HG03108 (cell line): ENCODE measurements at regions not wholly inside any gene's neighbourhood (a gene's known extent, or its start where the extent isn't known, plus 50 kb on each side); places are given as distances from the start of the nearest gene placed in this dataset.

ENCODE experiments used
- ATAC-seq: cut with Tn5 transposase; IDR thresholded peaks from one replicate; pipeline ENCODE4 v1.9.1; 2021; ENCODE audit warnings: moderate library complexity; ENCODE audit not compliant: unreplicated experiment

DNA sequence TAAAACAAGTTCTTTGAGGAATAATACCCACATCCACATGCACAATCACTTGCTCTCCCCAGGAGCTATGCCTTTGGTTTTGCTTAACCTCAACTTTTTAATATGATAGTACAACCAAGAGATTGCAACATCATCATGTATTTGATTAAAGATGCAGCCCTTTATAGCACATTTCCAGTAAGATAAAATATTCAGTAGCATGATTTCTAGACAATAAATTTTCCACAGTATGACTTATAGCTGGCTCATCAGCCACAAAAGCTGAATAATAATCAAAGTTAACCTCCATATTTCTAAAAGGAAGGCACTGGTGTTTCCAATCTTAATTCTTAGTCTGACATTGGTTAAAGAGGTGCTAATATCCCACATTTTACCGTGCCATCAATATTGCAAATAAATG lies 622.5 kb downstream of the TBL1XR1 start:
- no peak for ATAC-seq

GRCh38 chr3:176571926-176572325 lies 625.4 kb downstream of the TBL1XR1 start:
- ATAC-seq: no peak

DNA sequence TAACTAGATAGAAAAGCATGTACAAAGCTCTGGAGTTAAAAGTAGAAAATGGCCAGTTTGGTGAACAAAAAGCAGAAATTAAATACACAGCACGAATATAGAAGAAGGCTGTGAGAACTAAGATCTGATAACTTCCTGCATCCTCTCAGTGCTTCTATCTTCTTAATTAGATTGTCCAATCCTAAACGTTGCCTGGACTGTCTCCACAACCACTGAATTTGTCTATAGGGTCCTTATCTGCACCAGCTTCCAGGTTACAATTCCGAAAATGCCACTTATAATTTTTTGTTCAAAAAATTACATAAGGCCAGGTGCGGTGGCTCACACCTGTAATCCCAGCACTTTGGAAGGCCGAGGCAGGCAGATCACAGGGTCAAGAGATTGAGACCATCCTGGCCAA lies 626.3 kb downstream of the TBL1XR1 start:
- ATAC-seq: no peak

- no peak for ATAC-seq
These were observed 629.1 kb downstream of the TBL1XR1 start for GRCh38 chr3:176568189-176568588.

- no peak for ATAC-seq
These were observed 630.5 kb downstream of the TBL1XR1 start for GRCh38 chr3:176566757-176567156.

GRCh38 chr3:176562331-176562730 lies 635.0 kb downstream of the TBL1XR1 start:
- ATAC-seq: no peak

DNA sequence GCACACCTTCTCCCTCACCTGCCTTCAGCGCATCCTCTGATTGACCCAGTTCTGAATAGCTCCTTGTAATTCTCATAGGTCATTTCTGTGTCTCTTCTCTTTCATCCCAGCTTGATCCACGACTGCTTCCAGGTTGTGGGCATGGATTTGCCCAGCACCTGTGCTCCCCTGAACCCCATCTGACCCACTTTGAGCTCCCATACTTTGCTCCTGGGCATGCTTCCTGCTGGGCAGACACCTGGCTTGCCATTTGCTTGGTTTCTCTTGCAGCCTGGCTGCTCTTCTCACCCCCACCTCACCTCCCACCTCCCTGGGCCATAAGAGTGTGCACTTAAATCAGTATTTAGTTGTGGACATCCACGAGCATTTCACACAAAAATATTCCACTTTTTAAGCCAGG lies 635.5 kb downstream of the TBL1XR1 start:
- ATAC-seq: no peak

GRCh38 chr3:176554791-176555654 lies 642.3 kb downstream of the TBL1XR1 start:
- no peak for ATAC-seq

DNA sequence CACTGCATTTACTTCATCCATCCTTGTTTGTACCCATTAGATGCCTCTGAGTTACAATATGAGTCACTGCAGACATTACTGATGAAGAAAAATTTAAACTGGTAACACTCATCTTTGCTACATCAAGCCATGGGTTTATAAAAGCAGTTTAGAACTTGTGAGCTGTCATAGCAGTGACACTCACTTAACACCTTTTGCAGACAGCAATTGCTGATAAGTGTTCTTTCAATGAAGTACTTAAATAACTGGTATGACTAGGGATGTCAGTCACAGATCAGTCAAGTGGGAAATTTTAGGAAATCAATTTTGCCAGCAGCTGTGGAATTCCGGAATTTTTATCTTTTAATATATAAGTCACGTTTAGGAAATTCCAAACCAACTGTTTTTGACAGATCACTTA lies 643.0 kb downstream of the TBL1XR1 start:
- ATAC-seq: no peak

GRCh38 chr3:176526942-176527341 lies 670.3 kb downstream of the TBL1XR1 start:
- no peak for ATAC-seq

GRCh38 chr3:176526225-176526624 lies 671.1 kb downstream of the TBL1XR1 start:
- ATAC-seq: no peak

DNA sequence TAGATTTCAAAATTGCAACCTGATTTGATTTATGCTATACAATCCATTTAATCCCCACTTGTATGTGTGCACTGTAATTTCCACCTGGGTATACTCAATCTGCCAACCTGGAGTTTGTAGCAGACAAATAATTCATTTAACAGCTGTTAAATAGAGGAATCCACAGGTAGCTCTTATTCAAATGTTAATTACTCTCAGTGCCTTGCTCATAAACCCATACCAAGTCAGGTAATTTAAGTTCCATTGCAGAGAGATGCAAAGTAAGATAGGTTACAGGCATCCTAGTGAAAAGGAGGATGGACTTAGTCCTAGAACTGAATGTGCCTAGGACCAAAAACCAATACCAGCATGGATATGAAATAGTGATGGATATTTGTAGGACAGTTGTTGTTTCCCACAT lies 674.2 kb downstream of the TBL1XR1 start:
- ATAC-seq: no peak

- no peak for ATAC-seq
These were observed 674.8 kb downstream of the TBL1XR1 start for GRCh38 chr3:176522436-176522835.

- no peak for ATAC-seq
These were observed 675.6 kb downstream of the TBL1XR1 start for GRCh38 chr3:176521531-176522175.

DNA sequence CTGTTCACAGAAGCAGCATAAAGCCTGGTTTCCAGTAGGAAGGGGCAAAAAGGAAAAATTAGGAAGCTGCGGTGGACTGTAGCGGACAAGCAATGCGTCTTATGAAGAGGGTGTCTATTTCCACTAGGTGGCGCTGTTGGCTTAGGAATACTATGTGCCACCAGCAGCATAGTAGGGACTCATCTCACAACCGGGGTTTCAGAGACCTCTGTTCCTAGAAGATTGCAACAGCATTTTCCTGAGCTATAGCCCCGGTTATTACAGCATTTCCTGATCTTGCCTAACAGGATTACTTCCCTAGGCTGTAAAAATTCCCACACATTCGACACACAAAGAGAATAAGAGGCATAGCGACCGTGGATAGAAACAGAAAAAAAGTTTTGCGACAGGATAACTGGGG lies 683.0 kb downstream of the TBL1XR1 start:
- ATAC-seq: no peak

DNA sequence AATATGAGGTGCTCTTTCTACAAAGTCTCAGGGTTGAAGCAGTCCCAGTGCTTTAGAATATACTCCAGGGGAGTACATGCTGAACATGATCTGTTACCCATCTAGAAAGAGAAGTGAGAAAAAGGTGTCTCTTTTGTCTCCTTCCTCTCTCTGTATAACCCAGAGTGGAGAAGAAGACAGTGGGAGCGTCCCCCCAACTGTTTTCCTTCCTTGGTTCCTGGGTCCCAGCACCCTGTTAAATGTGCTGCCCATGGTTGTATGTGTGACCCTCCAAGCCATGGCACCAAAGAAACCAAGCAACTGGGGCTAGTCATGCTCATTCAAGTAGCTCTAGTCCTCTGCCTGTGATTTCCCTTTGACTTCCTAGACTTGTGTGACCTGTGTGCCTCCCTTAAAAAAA lies 683.7 kb downstream of the TBL1XR1 start:
- ATAC-seq: no peak

DNA sequence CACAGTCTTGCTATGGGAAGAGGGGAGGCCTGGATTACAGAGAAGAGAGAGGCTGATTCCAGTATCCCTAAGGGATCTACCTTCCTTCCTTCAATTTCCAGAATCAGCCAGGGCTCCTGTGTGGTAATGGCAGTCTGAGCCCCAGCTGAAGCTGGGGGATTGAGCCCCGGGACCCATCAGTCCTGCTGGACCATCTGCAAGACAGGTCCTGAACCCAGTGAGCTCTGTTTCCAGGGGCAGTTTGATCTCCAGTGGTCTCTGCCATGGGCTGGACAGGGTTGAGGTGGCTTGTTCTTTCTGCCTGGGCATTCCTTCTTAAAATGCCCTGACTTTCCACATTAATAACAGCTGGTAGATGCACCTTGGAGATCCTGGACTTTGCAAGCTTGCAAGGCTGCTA lies 685.2 kb downstream of the TBL1XR1 start:
- no peak for ATAC-seq

GRCh38 chr3:176510097-176510496 lies 687.2 kb downstream of the TBL1XR1 start:
- no peak for ATAC-seq

DNA sequence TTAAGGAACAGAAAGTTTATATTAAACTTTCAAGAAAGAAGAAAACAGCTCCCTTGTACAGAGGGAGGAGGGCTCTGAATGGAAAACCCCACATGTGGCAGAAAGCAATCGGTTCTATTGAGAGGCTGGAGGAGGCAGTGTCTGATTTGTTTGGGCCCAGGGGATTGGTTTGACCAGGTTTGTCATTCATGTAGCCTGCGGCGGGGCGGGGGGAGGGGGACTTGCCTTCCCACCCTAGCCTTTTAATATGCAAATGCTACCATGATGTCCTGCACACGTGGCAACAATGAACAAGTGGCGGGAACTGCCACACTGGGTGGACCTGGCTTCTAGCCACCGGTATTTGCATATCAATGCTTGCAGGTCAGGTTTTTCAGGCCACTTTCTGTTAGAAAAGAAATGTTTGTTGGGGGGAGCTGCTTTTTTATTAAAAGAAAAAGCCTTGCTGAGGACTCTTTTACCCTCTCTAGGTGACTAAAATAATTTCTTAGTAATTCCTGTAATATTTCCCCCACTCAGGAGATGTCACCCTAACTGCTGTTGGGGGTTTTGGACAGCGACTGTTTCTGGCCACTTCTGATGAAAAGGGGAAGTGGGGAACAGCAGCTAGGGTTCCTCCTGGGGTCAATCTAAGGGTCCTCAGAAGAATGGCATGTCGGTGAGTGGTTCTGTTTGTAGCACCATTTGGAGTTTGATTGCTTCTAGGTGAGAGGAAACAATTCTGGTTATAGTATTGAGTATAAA lies 691.2 kb downstream of the TBL1XR1 start:
- no peak for ATAC-seq

- ATAC-seq: no peak
These were observed 706.2 kb downstream of the TBL1XR1 start for GRCh38 chr3:176491084-176491483.

GRCh38 chr3:176490357-176490756 lies 706.9 kb downstream of the TBL1XR1 start:
- no peak for ATAC-seq

GRCh38 chr3:176479248-176479647 lies 718.0 kb downstream of the TBL1XR1 start:
- ATAC-seq: no peak
